HEK293T (cell line): ENCODE measurements at regions not wholly inside any gene's neighbourhood (a gene's known extent, or its start where the extent isn't known, plus 50 kb on each side); places are given as distances from the start of the nearest gene placed in this dataset.

ENCODE experiments used
- CTCF ChIA-PET: fragments of 350-600 bp; formaldehyde crosslinking; extraction: SDS; loops from one replicate; lab custom pipeline; 2021; ENCODE audit warnings: antibody characterized with exemption, inconsistent platforms; lab: Yijun Ruan, JAX
- POLR2A ChIA-PET: fragments of 350-600 bp; formaldehyde crosslinking; extraction: SDS; loops from one replicate; lab custom pipeline; 2020; ENCODE audit warnings: antibody characterized with exemption, inconsistent platforms; lab: Yijun Ruan, JAX
- DNase-seq: peaks from one replicate; pipeline ENCODE4 v3.0.0; 2012; ENCODE audit warnings: mixed read lengths; ENCODE audit errors: extremely low spot score
- ARNT ChIP-seq: fragments of 450-650 bp; IDR thresholded peaks from 2 replicates; pipeline ENCODE4 v1.6.1; 2017; ENCODE audit warnings: mild to moderate bottlenecking
- BHLHE40 ChIP-seq: fragments of 450-650 bp; IDR thresholded peaks from 2 replicates; pipeline ENCODE4 v1.6.1; 2016; ENCODE audit warnings: mild to moderate bottlenecking, moderate library complexity, borderline replicate concordance
- CTBP1 ChIP-seq: fragments of 450-650 bp; IDR thresholded peaks from 2 replicates; pipeline ENCODE4 v1.6.1; 2016; ENCODE audit warnings: borderline replicate concordance
- ELF4 ChIP-seq: fragments of 450-650 bp; IDR thresholded peaks from 2 replicates; pipeline ENCODE4 v1.6.1; 2017; ENCODE audit warnings: antibody characterized with exemption
- FOXA1 ChIP-seq: fragments of 450-650 bp; IDR thresholded peaks from 2 replicates; pipeline ENCODE4 v1.6.1; 2016; ENCODE audit warnings: mild to moderate bottlenecking
- FOXK2 ChIP-seq: fragments of 450-650 bp; IDR thresholded peaks from 2 replicates; pipeline ENCODE4 v1.6.1; 2016; ENCODE audit warnings: mild to moderate bottlenecking
- FOXM1 ChIP-seq: fragments of 450-650 bp; IDR thresholded peaks from 2 replicates; pipeline ENCODE4 v1.6.1; 2017; ENCODE audit warnings: mild to moderate bottlenecking, borderline replicate concordance
- HDGF ChIP-seq: fragments of 450-650 bp; IDR thresholded peaks from 2 replicates; pipeline ENCODE4 v1.6.1; 2017; ENCODE audit warnings: antibody characterized with exemption, borderline replicate concordance
- L3MBTL2 ChIP-seq: fragments of 450-650 bp; conservative IDR thresholded peaks from 2 replicates; pipeline ENCODE4 v1.6.1; 2016; ENCODE audit warnings: mild to moderate bottlenecking
- LEF1 ChIP-seq: fragments of 450-650 bp; IDR thresholded peaks from 2 replicates; pipeline ENCODE4 v1.6.1; 2017; ENCODE audit warnings: mild to moderate bottlenecking, borderline replicate concordance
- NFRKB ChIP-seq: fragments of 450-650 bp; IDR thresholded peaks from 2 replicates; pipeline ENCODE4 v1.6.1; 2016; ENCODE audit warnings: mild to moderate bottlenecking, moderate library complexity
- SP1 ChIP-seq: fragments of 450-650 bp; IDR thresholded peaks from 2 replicates; pipeline ENCODE4 v1.6.1; 2017
- SUZ12 ChIP-seq: fragments of 450-650 bp; IDR thresholded peaks from 2 replicates; pipeline ENCODE4 v1.6.1; 2016; ENCODE audit warnings: mild to moderate bottlenecking
- TARDBP ChIP-seq: fragments of 450-650 bp; IDR thresholded peaks from 2 replicates; pipeline ENCODE4 v1.6.1; 2016
- ZNF384 ChIP-seq: fragments of 450-650 bp; IDR thresholded peaks from 2 replicates; pipeline ENCODE4 v1.6.1; 2016
- TF ChIP-seq, protein P1 (sequence below): fragments of 450-650 bp; IDR thresholded peaks from 2 replicates; pipeline ENCODE4 v1.6.1; 2016

DNA sequence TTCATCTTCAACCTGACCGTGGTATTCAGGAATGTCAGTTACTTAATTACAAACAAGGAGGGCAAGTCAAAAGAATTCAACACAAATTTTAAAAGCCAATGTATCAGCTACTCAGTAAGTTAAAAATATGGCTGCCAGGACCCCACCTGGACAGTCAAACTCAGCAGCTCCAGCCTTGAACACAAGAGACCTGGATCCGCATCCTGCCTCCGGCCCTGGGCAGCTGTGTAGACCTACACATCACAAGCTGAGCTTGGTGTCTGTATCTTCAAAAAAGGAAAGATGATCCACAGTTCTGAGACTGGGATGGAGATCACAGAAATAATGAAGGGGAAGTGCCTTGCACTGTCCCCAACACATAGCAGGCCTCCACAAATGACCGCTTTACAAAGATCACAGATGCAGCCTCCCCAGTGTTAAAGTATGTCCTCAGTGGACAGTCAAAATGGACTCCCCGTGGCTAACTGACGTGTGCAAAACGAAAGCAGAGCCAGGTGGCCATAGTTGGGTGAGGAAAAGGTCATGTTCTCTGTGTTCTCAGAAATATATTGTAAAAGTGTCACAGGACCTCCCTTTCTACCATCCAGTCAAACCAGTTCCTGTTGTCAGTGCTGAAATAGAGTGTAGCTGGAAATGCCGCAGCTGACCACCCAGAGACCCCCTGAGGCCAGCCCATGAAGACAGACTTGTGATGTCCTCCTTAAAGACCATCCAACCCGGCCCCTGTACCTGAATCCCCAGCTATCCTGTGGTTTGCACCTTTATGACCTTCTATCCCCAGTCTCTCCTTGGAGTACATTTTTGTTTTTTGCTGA is 168.5 kb upstream of the NSMCE3 start:
- ChIA-PET POLR2A (no interaction called here), CTCF (no interaction called here)
- no peak for DNase-seq
- TF ChIP-seq SP1 (no peak), L3MBTL2 (no peak), TARDBP (no peak), CTBP1 (no peak), FOXK2 (no peak), ARNT (no peak), NFRKB (no peak), LEF1 (no peak), ZNF384 (no peak)
- TF ChIP-seq, protein P1, sequence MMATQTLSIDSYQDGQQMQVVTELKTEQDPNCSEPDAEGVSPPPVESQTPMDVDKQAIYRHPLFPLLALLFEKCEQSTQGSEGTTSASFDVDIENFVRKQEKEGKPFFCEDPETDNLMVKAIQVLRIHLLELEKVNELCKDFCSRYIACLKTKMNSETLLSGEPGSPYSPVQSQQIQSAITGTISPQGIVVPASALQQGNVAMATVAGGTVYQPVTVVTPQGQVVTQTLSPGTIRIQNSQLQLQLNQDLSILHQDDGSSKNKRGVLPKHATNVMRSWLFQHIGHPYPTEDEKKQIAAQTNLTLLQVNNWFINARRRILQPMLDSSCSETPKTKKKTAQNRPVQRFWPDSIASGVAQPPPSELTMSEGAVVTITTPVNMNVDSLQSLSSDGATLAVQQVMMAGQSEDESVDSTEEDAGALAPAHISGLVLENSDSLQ: no peak

DNA sequence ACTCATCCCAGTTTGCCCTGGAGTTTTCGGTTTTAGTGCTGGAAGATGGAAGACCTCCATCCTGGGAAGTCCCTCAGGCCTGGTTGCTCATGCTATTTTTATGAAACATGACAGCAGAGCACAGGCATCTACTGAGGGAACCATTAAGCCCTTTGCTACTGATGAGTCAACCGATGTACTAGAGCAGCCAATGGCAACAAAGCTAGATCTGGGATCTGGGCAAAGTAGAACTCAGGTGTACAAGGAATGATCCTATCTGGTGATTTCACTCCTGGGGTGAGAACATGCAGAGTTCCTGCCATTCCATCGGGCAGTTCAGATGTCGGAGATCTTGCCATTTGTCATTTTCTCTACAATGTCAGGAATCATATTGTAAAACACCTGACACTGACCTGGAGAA is 166.2 kb upstream of the NSMCE3 start:
- DNase-seq: no peak
- ChIA-PET CTCF (no interaction called here), POLR2A (no interaction called here)
- TF ChIP-seq LEF1 (no peak), ARNT (no peak), SUZ12 (no peak), BHLHE40 (no peak), L3MBTL2 (no peak), CTBP1 (no peak), ZNF384 (no peak), FOXA1 (no peak), NFRKB (no peak), SP1 (no peak), FOXK2 (no peak), ELF4 (no peak), TARDBP (no peak), HDGF (no peak), FOXM1 (no peak)
- TF ChIP-seq, protein P1: no peak

DNA sequence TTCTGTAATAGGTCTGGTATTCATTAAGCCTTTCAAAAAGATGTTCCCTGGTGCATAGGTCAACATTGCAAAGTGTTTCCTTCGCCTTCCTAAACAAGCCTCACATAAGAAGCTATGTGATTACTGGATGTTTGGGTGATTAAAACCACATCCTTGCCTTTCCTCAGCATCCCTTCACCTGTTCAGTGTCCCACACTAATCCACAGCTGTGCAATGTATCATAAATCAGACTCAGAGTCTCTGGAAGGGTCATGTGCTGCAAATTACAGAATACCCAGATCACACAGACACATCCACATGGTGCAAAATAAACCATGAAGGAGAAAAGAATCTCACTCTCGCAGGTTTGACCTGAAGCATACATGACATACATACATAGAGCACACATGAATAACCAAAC is 164.7 kb upstream of the NSMCE3 start:
- no peak for DNase-seq
- ChIA-PET CTCF (no interaction called here), POLR2A (no interaction called here)
- TF ChIP-seq FOXK2 (no peak), LEF1 (no peak), BHLHE40 (no peak), FOXA1 (no peak), ZNF384 (no peak)
- TF ChIP-seq, protein P1: no peak

DNA sequence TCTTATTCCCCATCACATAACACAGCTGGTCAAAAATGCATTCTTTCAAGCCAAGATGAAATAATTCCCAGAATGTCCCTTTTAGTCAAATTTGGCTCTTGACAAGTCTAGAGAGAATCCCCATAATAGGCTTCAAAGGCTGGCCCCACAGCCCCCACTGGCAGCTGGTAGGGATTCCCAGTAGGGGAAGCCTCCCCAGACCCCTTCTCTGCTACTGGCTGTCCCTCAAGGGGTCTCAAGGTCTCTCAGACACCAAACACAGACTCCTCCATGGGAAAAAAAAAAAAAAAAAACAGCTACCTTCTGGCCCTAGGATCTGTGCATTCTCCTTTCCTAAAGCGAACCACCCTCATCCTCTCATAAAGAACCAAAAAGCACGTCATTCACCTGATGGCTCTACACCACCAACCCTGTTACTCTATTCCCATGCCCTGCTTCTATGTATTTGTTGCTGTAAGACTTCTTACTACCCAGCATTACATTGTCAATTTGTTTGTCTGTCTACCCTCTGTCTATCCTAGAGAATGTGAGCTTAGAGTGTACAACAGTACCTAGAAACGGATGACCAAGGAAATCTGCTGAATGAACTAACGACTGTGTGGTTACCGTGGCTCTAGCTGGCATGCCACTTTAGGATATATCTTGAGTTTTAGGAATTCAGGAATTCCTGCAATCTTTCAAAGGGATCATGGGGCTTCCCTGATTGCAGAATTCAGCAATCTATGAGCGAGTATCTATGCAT is 164.1 kb upstream of the NSMCE3 start:
- DNase-seq: no peak
- POLR2A ChIA-PET: no interaction called here
- TF ChIP-seq FOXA1: no peak
- no peak for TF ChIP-seq BHLHE40
- no peak for TF ChIP-seq CTBP1
- no peak for TF ChIP-seq SP1
- TF ChIP-seq HDGF: no peak
- TF ChIP-seq ZNF384: no peak
- TF ChIP-seq, protein P1: no peak
- TF ChIP-seq LEF1: no peak
- TF ChIP-seq SUZ12: no peak
- no peak for TF ChIP-seq FOXK2
- TF ChIP-seq TARDBP: no peak
- CTCF ChIA-PET: no interaction called here

DNA sequence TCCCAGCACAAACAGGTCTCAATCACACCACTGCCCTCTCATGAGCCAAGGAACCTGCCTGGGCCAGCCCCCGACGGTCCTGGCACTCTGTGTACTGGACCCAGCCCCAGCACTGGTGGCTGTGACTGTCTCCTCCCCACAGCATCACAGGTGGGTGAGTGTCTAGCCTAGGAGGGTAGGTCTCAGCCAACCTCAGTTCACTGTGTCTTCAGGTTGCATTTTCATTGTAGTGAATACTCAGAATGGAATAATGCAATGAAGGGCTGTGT is 163.4 kb upstream of the NSMCE3 start:
- ChIA-PET CTCF (no interaction called here), POLR2A (no interaction called here)
- DNase-seq: no peak
- TF ChIP-seq BHLHE40: no peak
- TF ChIP-seq FOXM1: no peak
- TF ChIP-seq, protein P1: no peak
- TF ChIP-seq FOXK2: no peak
- no peak for TF ChIP-seq L3MBTL2
- no peak for TF ChIP-seq TARDBP
- TF ChIP-seq LEF1: no peak
- no peak for TF ChIP-seq FOXA1
- TF ChIP-seq NFRKB: no peak
- no peak for TF ChIP-seq ARNT
- no peak for TF ChIP-seq ZNF384
- TF ChIP-seq ELF4: no peak
